ENCODE measurements at regions not wholly inside any gene's neighbourhood (a gene's known extent, or its start where the extent isn't known, plus 50 kb on each side); places are given as distances from the start of the nearest gene placed in this dataset.

GRCh38 chr5:60271517-60271916 lies 378.0 kb upstream of the PDE4D start:
- TF ChIP-seq TAF1 (IDR thresholded peaks at IDR 0.05; ENCODE audit: borderline replicate concordance, insufficient read depth, low read length) (no peak), FOXP2 (optimal IDR thresholded peaks at IDR 0.05; ENCODE audit: borderline replicate concordance, extremely low read depth, extremely low read length, insufficient read depth) (no peak), SIN3A (IDR thresholded peaks at IDR 0.05; ENCODE audit: borderline replicate concordance, insufficient read depth, low read length) (no peak), REST (IDR thresholded peaks at IDR 0.05; ENCODE audit: insufficient read depth in 1 of 2, low read depth in 2 of 2, low read length in 2 of 2) (no peak), POLR2AphosphoS5 (IDR thresholded peaks at IDR 0.05; ENCODE audit: low read depth, low read length) (no peak)

- TF ChIP-seq REST (IDR thresholded peaks at IDR 0.05; ENCODE audit: insufficient read depth in 1 of 2, low read depth in 2 of 2, low read length in 2 of 2) (no peak), TAF1 (IDR thresholded peaks at IDR 0.05; ENCODE audit: borderline replicate concordance, insufficient read depth, low read length) (no peak), FOXP2 (optimal IDR thresholded peaks at IDR 0.05; ENCODE audit: borderline replicate concordance, extremely low read depth, extremely low read length, insufficient read depth) (no peak), POLR2AphosphoS5 (IDR thresholded peaks at IDR 0.05; ENCODE audit: low read depth, low read length) (no peak), SIN3A (IDR thresholded peaks at IDR 0.05; ENCODE audit: borderline replicate concordance, insufficient read depth, low read length) (no peak)
Observed at GRCh38 chr5:60267907-60268306, 374.4 kb upstream of the PDE4D start.

GRCh38 chr5:60263346-60263745 lies 369.8 kb upstream of the PDE4D start:
- TF ChIP-seq POLR2AphosphoS5 (IDR thresholded peaks at IDR 0.05; ENCODE audit: low read depth, low read length) = no peak
- TF ChIP-seq FOXP2 (optimal IDR thresholded peaks at IDR 0.05; ENCODE audit: borderline replicate concordance, extremely low read depth, extremely low read length, insufficient read depth) = no peak
- TF ChIP-seq SIN3A (IDR thresholded peaks at IDR 0.05; ENCODE audit: borderline replicate concordance, insufficient read depth, low read length) = no peak
- no peak for TF ChIP-seq REST (IDR thresholded peaks at IDR 0.05; ENCODE audit: insufficient read depth in 1 of 2, low read depth in 2 of 2, low read length in 2 of 2)
- TF ChIP-seq TAF1 (IDR thresholded peaks at IDR 0.05; ENCODE audit: borderline replicate concordance, insufficient read depth, low read length) = no peak

GRCh38 chr5:60262576-60263295 lies 369.2 kb upstream of the PDE4D start:
- TF ChIP-seq REST (IDR thresholded peaks at IDR 0.05; ENCODE audit: insufficient read depth in 1 of 2, low read depth in 2 of 2, low read length in 2 of 2) (no peak), TAF1 (IDR thresholded peaks at IDR 0.05; ENCODE audit: borderline replicate concordance, insufficient read depth, low read length) (no peak), POLR2AphosphoS5 (IDR thresholded peaks at IDR 0.05; ENCODE audit: low read depth, low read length) (no peak), SIN3A (IDR thresholded peaks at IDR 0.05; ENCODE audit: borderline replicate concordance, insufficient read depth, low read length) (no peak), FOXP2 (optimal IDR thresholded peaks at IDR 0.05; ENCODE audit: borderline replicate concordance, extremely low read depth, extremely low read length, insufficient read depth) (no peak)
